Activated B cell treated with CpG ODN at 0.5 μM for 24 hours (primary cell): ENCODE measurements at regions not wholly inside any gene's neighbourhood (a gene's known extent, or its start where the extent isn't known, plus 50 kb on each side); places are given as distances from the start of the nearest gene placed in this dataset.
"Not testable (repeated sequence)": the region's sequence is repeated elsewhere in the genome, so short reads cannot be mapped to it uniquely, and the experiment has no call there.

ENCODE experiments used
- ATAC-seq: fragments of 200-7000 bp; cut with Tn5 transposase; one replicate; pipeline ENCODE4 v1.10.0; 2021; ENCODE audit warnings: low read depth, mild to moderate bottlenecking, moderate library complexity
- CTCF ChIA-PET: fragments of 350-600 bp; sonication (Branson Sonifier 250); formaldehyde crosslinking; loops from one replicate; lab custom pipeline; 2021; ENCODE audit warnings: antibody characterized with exemption; lab: Charles Lee
- POLR2A ChIA-PET: fragments of 350-600 bp; sonication (Branson Sonifier 250); formaldehyde crosslinking; loops from one replicate; lab custom pipeline; 2021; ENCODE audit warnings: antibody characterized with exemption; lab: Charles Lee
- DNase-seq: peaks from one replicate; pipeline ENCODE4 v3.0.0; 2022
- H3K27ac Mint-ChIP-seq: one replicate; pipeline ENCODE4 v1.8.0; 2020; ENCODE audit warnings: mixed read lengths
- H3K27me3 Mint-ChIP-seq: one replicate; pipeline ENCODE4 v1.8.0; 2021; ENCODE audit warnings: mixed read lengths
- H3K36me3 Mint-ChIP-seq: one replicate; pipeline ENCODE4 v1.8.0; 2021; ENCODE audit warnings: low read depth, mixed read lengths
- H3K4me1 Mint-ChIP-seq: one replicate; pipeline ENCODE4 v1.8.0; 2021; ENCODE audit warnings: mixed read lengths
- H3K4me3 Mint-ChIP-seq: one replicate; pipeline ENCODE4 v1.8.0; 2020; ENCODE audit warnings: mild to moderate bottlenecking, mixed read lengths
- H3K9me3 Mint-ChIP-seq: one replicate; pipeline ENCODE4 v1.8.0; 2020; ENCODE audit warnings: mixed read lengths
- intact Hi-C: fragments of 100-400 bp; cut with micrococcal nuclease; formaldehyde crosslinking; loops from one replicate; pipeline ENCODE4 v1.15.1; 2024
- TF ChIP-seq, protein P1 (sequence below): fragments of 200-600 bp; IDR thresholded peaks from one replicate; pipeline ENCODE4 v1.8.0; 2022; ENCODE audit warnings: antibody characterized with exemption, mild to moderate bottlenecking

DNA sequence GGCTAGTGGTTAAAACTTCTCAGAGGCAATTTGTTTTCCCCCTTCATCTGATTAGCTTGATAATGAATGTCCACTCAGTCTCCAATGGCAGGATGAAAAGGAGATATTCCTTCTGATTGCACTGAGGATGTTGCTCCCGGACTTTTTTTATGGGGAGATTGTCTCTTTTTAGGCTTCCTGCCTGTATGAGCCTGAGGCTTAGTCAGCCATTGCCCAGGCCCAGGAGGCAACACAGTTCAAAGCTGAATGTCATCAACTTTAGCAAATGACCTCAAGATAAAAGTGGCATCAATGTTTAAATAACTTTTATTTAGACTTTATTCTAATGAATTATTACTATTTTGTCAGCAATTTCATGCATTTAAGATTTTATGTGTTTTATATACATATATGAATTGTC is 162.9 kb upstream of the PTBP2 start:
- Mint-ChIP-seq H3K4me3 (no peak overlapping the region), H3K27me3 (no peaks in the 10 kb centered on the region), H3K4me1 (no peaks in the 10 kb centered on the region), H3K36me3 (no peaks in the 10 kb centered on the region), H3K27ac (no peak overlapping the region), H3K9me3 (no peaks in the 10 kb centered on the region)
- DNase-seq (no peak), ATAC-seq (no peak)
- ChIA-PET POLR2A (no interaction called here), CTCF (no interaction called here)
- TF ChIP-seq, protein P1, sequence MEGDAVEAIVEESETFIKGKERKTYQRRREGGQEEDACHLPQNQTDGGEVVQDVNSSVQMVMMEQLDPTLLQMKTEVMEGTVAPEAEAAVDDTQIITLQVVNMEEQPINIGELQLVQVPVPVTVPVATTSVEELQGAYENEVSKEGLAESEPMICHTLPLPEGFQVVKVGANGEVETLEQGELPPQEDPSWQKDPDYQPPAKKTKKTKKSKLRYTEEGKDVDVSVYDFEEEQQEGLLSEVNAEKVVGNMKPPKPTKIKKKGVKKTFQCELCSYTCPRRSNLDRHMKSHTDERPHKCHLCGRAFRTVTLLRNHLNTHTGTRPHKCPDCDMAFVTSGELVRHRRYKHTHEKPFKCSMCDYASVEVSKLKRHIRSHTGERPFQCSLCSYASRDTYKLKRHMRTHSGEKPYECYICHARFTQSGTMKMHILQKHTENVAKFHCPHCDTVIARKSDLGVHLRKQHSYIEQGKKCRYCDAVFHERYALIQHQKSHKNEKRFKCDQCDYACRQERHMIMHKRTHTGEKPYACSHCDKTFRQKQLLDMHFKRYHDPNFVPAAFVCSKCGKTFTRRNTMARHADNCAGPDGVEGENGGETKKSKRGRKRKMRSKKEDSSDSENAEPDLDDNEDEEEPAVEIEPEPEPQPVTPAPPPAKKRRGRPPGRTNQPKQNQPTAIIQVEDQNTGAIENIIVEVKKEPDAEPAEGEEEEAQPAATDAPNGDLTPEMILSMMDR: no peak
- intact Hi-C loops: no loop called here

DNA sequence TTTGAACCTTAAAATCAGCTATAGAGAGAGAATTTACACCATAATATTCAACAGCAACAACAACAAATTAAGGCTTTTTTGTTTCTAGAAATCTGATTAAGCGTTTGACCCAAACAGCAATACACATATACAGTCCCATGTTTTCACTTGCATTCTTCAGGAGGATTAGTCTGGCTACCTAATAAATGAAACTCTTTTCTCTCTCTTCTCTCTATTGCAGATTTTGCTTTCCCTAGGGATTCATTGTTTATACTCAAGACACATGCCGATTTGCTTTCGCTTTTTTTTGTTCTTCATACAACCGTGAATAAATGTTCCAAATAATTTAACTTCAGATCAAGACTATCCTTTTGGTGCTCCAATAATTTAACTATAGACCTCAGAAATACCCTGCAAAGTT is 162.4 kb upstream of the PTBP2 start:
- ATAC-seq: no peak
- ChIA-PET POLR2A (no interaction called here), CTCF (no interaction called here)
- no peak overlapping the region for H3K4me3 Mint-ChIP-seq
- TF ChIP-seq, protein P1: no peak
- H3K4me1 Mint-ChIP-seq: no peaks in the 10 kb centered on the region
- DNase-seq: no peak
- intact Hi-C loops: no loop called here
- peaks cover 3% of the 10 kb centered on the region for H3K9me3 Mint-ChIP-seq
- no peaks in the 10 kb centered on the region for H3K27me3 Mint-ChIP-seq
- no peaks in the 10 kb centered on the region for H3K36me3 Mint-ChIP-seq
- no peak overlapping the region for H3K27ac Mint-ChIP-seq

DNA sequence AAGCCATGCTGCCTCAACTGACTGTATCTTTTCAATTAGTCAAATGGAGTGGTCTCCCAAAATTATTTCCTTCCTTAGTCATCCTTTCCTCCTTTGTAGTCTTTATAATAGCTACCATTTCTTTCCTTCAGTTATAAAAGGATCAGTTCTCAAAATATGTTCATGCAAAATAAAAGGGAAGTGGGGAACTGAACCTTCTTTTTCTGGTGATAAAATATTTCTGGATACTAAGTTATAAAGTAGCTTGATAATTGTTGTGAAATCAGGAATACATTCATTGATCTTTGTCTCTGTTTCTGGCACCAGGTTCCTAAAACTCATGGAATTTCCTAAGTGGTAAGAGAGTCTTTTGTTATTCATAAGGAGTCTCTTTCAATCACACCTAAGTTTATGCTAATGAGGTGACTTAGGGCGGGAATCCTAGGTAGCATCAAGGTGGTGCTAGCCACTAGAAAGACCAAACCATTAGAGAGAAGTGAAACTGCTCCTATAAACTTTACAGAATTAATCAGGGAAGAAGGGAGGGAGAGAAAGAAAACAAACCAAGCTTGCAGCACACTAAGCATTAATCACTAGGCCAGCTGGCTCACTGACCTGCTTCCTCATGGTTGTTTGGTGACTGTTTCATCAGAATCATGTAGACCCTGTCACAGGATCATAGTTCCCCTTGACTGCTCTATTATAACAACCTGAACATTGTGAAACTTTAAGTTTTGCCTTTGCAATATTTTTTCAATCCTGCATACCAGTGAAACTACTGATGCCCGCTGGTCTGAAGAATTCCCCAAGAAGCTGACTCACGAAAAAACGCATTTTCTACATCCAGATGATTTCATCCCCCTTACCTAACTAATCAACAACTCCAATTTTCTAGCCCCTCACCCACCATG is 161.6 kb upstream of the PTBP2 start:
- ATAC-seq: no peak
- H3K27ac Mint-ChIP-seq: no peak overlapping the region
- H3K27me3 Mint-ChIP-seq: no peaks in the 10 kb centered on the region
- DNase-seq: no peak
- H3K36me3 Mint-ChIP-seq: no peaks in the 10 kb centered on the region
- ChIA-PET POLR2A (no interaction called here), CTCF (no interaction called here)
- no peaks in the 10 kb centered on the region for H3K4me1 Mint-ChIP-seq
- intact Hi-C loops: no loop called here
- TF ChIP-seq, protein P1: no peak
- peaks cover 4% of the 10 kb centered on the region for H3K9me3 Mint-ChIP-seq
- H3K4me3 Mint-ChIP-seq: no peak overlapping the region

DNA sequence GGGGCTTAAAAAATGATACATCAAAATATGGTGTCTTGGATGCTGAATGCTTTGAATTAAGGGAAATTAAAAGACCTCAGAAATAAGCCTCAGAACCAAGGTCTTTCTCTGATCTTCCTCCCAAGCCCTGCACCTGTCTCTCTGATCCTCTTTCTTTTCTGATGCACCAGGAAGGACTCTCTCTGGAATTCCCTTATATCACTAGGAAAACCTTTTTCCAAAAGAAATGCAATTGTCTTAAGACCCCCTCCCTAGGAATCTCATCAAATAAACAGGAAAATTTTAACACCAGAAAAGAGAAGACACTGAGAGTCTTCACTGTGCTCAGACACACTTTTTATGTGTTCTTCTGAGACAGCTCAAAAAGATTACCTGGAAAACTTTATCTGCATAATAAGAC is 159.5 kb upstream of the PTBP2 start:
- Mint-ChIP-seq H3K4me3 (no peak overlapping the region), H3K36me3 (no peaks in the 10 kb centered on the region), H3K9me3 (peaks cover 4% of the 10 kb centered on the region), H3K4me1 (no peaks in the 10 kb centered on the region), H3K27ac (no peak overlapping the region), H3K27me3 (no peaks in the 10 kb centered on the region)
- CTCF ChIA-PET: no interaction called here
- POLR2A ChIA-PET: no interaction called here
- DNase-seq: no peak
- ATAC-seq: no peak
- TF ChIP-seq, protein P1: no peak
- intact Hi-C loops: no loop called here

DNA sequence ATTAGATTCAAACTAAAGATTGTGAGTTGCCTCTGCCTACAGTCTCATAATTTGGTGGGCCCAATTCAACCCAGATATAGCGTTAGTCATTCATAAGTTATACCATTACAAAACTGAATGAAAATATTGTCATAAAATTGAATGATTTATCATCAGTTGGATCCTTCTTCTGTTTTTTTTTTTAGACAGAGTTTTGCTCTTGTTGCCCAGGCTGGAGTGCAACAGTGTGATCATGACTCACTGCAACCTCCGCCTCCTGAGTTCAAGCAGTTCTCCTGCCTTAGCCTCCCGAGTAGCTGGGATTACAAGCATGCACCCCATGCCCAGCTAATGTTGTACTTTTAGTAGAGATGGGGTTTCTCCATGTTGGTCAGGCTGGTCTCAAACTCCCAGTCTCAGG is 157.2 kb upstream of the PTBP2 start:
- CTCF ChIA-PET, POLR2A ChIA-PET, H3K4me3 Mint-ChIP-seq, H3K27me3 Mint-ChIP-seq, ATAC-seq, H3K9me3 Mint-ChIP-seq, H3K27ac Mint-ChIP-seq, intact Hi-C loops, H3K4me1 Mint-ChIP-seq, H3K36me3 Mint-ChIP-seq, DNase-seq: not testable (repeated sequence)
